ENCODE measurements at regions not wholly inside any gene's neighbourhood (a gene's known extent, or its start where the extent isn't known, plus 50 kb on each side); places are given as distances from the start of the nearest gene placed in this dataset.

- Histone ChIP-seq H3K4me2 (no peak overlapping the region), H3K9me3 (no peaks in the 10 kb centered on the region), H3F3A (replicated peaks; ENCODE audit: insufficient read depth) (no peaks in the 10 kb centered on the region), H4K20me1 (ENCODE audit: insufficient read depth) (no peaks in the 10 kb centered on the region), H3K79me2 (ENCODE audit: insufficient read depth) (no peaks in the 10 kb centered on the region; the same call in 1 of the 2 replicates), H3K27ac (ENCODE audit: low read depth in 2 of 2, low read length in 1 of 2) (no peak overlapping the region), H3K9ac (no peak overlapping the region), H3K36me3 (replicated peaks in 1 of 2; ENCODE audit: control insufficient read depth in 1 of 2, insufficient read depth in 2 of 2, low read length in 1 of 2) (no peaks in the 10 kb centered on the region), H2AFZ (ENCODE audit: low read depth) (no peak overlapping the region), H3K4me1 (ENCODE audit: control insufficient read depth in 1 of 2, insufficient read depth in 2 of 2, low read depth in 1 of 2, low read length in 1 of 2) (no peaks in the 10 kb centered on the region), H3K4me3 (ENCODE audit: low read depth in 2 of 2, low read length in 1 of 2) (no peak overlapping the region), H3K27me3 (ENCODE audit: insufficient read depth) (no peaks in the 10 kb centered on the region), H3K9me2 (no peaks in the 10 kb centered on the region)
- POLR2A ChIA-PET, result no interaction called here
- CTCF ChIA-PET, result interaction anchor here (1.1 kb wide), 1 partner anchor 20 kb away, joined by 3 read pairs; no protein-coding TSS in a partner anchor
- TF ChIP-seq RAD21 (IDR thresholded peaks at IDR 0.05; ENCODE audit: low read length) (no peak), NFIC (IDR thresholded peaks at IDR 0.05; ENCODE audit: borderline replicate concordance) (no peak)
- TF ChIP-seq, protein P1, sequence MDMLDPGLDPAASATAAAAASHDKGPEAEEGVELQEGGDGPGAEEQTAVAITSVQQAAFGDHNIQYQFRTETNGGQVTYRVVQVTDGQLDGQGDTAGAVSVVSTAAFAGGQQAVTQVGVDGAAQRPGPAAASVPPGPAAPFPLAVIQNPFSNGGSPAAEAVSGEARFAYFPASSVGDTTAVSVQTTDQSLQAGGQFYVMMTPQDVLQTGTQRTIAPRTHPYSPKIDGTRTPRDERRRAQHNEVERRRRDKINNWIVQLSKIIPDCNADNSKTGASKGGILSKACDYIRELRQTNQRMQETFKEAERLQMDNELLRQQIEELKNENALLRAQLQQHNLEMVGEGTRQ (IDR thresholded peaks at IDR 0.05; ENCODE audit: borderline replicate concordance, low read depth, low read length), result no peak
- TF ChIP-seq, protein P2, sequence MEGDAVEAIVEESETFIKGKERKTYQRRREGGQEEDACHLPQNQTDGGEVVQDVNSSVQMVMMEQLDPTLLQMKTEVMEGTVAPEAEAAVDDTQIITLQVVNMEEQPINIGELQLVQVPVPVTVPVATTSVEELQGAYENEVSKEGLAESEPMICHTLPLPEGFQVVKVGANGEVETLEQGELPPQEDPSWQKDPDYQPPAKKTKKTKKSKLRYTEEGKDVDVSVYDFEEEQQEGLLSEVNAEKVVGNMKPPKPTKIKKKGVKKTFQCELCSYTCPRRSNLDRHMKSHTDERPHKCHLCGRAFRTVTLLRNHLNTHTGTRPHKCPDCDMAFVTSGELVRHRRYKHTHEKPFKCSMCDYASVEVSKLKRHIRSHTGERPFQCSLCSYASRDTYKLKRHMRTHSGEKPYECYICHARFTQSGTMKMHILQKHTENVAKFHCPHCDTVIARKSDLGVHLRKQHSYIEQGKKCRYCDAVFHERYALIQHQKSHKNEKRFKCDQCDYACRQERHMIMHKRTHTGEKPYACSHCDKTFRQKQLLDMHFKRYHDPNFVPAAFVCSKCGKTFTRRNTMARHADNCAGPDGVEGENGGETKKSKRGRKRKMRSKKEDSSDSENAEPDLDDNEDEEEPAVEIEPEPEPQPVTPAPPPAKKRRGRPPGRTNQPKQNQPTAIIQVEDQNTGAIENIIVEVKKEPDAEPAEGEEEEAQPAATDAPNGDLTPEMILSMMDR (IDR thresholded peaks at IDR 0.05), result no peak
- no peak for DNase-seq
- 57% methylated on average over 7 of the region's 7 CpGs for WGBS (ENCODE audit: low lambda C conversion rate)
Measured at GRCh38 chr2:142718576-142719155, 158.8 kb upstream of the KYNU start.

DNA sequence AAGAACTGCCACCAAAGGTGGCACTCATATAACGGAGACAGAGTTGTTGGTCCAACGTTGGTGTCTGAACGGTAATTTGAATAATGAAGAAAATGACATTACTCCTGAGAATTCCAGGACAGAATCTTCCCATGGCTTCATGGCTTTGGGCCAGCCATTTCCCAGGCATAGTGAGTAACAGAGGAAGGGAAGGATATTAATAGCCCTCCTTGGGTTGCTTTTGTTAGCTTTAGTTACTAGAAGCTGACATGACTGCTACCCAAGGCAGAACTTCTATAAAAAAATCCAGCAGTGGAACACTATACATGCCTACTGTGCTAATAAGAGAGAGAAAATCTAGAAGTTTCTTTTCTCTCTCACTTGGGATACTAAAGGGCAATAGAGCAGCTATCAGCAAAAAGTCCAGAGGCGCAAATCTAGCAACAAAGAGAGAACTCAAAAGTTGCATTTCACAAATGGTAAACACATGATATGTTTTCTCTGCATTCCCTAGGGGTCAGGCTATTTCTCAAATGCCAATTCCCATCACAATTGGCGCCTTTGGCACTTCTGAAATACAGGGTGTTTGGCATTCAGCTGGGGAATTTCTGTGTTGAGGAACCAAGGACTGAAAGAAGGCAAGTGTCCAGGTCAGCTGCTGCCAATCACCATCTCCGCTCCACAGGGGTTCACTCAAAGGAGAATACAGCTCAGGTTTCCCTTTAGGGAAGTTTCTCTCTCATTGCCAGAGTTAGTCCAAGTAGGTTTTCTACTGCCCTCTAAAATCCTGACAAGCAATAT, 160.8 kb upstream of the KYNU start:
- Histone ChIP-seq H3K27me3 (ENCODE audit: insufficient read depth) (no peaks in the 10 kb centered on the region), H3K4me2 (no peak overlapping the region), H3F3A (replicated peaks; ENCODE audit: insufficient read depth) (no peaks in the 10 kb centered on the region), H3K4me3 (ENCODE audit: low read depth in 2 of 2, low read length in 1 of 2) (no peak overlapping the region), H3K9me3 (no peaks in the 10 kb centered on the region), H3K79me2 (ENCODE audit: insufficient read depth) (no peaks in the 10 kb centered on the region; the same call in 1 of the 2 replicates), H4K20me1 (ENCODE audit: insufficient read depth) (no peaks in the 10 kb centered on the region), H3K27ac (ENCODE audit: low read depth in 2 of 2, low read length in 1 of 2) (no peak overlapping the region), H3K9ac (no peak overlapping the region), H3K4me1 (ENCODE audit: control insufficient read depth in 1 of 2, insufficient read depth in 2 of 2, low read depth in 1 of 2, low read length in 1 of 2) (no peaks in the 10 kb centered on the region), H2AFZ (ENCODE audit: low read depth) (no peak overlapping the region), H3K9me2 (no peaks in the 10 kb centered on the region), H3K36me3 (replicated peaks in 1 of 2; ENCODE audit: control insufficient read depth in 1 of 2, insufficient read depth in 2 of 2, low read length in 1 of 2) (no peaks in the 10 kb centered on the region)
- DNase-seq, result no peak
- CTCF ChIA-PET, result no interaction called here
- POLR2A ChIA-PET, result no interaction called here
- WGBS (ENCODE audit: low lambda C conversion rate), result 56% methylated on average over 6 of the region's 6 CpGs
- TF ChIP-seq TEAD4 (IDR thresholded peaks at IDR 0.05; ENCODE audit: borderline replicate concordance, insufficient read depth) (no peak), SMC3 (IDR thresholded peaks at IDR 0.05; ENCODE audit: low read depth, low read length) (no peak), MEF2A (IDR thresholded peaks at IDR 0.05; ENCODE audit: borderline replicate concordance, low read depth) (no peak), RAD21 (IDR thresholded peaks at IDR 0.05; ENCODE audit: low read length) (no peak), RCOR1 (IDR thresholded peaks at IDR 0.05; ENCODE audit: low read length) (no peak), NFIC (IDR thresholded peaks at IDR 0.05; ENCODE audit: borderline replicate concordance) (no peak), GATA2 (CRISPR knock-in tag; IDR thresholded peaks at IDR 0.05) (no peak), FOXJ3 (CRISPR knock-in tag; IDR thresholded peaks at IDR 0.05) (no peak), EP300 (IDR thresholded peaks at IDR 0.05; ENCODE audit: borderline replicate concordance in 1 of 2, low read depth in 1 of 2, low read length in 1 of 2) (no peak), FOXM1 (IDR thresholded peaks at IDR 0.05; ENCODE audit: low read depth) (no peak), CHD2 (IDR thresholded peaks at IDR 0.05; ENCODE audit: low read length, partially characterized antibody) (no peak), TAF1 (IDR thresholded peaks at IDR 0.05; ENCODE audit: borderline replicate concordance, low read depth, low read length) (no peak), MAX (IDR thresholded peaks at IDR 0.05; ENCODE audit: low read depth) (no peak), ELF1 (IDR thresholded peaks at IDR 0.05) (no peak), EZH2phosphoT487 (IDR thresholded peaks at IDR 0.05; ENCODE audit: borderline replicate concordance, low read depth) (no peak), RXRA (IDR thresholded peaks at IDR 0.05; ENCODE audit: borderline replicate concordance, low read depth) (no peak)
- TF ChIP-seq, protein P3, sequence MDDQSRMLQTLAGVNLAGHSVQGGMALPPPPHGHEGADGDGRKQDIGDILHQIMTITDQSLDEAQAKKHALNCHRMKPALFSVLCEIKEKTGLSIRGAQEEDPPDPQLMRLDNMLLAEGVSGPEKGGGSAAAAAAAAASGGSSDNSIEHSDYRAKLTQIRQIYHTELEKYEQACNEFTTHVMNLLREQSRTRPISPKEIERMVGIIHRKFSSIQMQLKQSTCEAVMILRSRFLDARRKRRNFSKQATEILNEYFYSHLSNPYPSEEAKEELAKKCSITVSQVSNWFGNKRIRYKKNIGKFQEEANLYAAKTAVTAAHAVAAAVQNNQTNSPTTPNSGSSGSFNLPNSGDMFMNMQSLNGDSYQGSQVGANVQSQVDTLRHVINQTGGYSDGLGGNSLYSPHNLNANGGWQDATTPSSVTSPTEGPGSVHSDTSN (IDR thresholded peaks at IDR 0.05), result no peak
- TF ChIP-seq, protein P4, sequence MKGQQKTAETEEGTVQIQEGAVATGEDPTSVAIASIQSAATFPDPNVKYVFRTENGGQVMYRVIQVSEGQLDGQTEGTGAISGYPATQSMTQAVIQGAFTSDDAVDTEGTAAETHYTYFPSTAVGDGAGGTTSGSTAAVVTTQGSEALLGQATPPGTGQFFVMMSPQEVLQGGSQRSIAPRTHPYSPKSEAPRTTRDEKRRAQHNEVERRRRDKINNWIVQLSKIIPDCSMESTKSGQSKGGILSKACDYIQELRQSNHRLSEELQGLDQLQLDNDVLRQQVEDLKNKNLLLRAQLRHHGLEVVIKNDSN (IDR thresholded peaks at IDR 0.05; ENCODE audit: borderline replicate concordance, low read depth), result no peak
- TF ChIP-seq, protein P1 (IDR thresholded peaks at IDR 0.05; ENCODE audit: borderline replicate concordance, low read depth, low read length), result no peak
